SK-N-SH treated with all-trans-retinoic acid at 6 μM for 48 hours (cell line): ENCODE measurements at regions not wholly inside any gene's neighbourhood (a gene's known extent, or its start where the extent isn't known, plus 50 kb on each side); places are given as distances from the start of the nearest gene placed in this dataset.

Experiments
- ATAC-seq: fragments of 200-7000 bp; cut with Tn5 transposase; 3 replicates; pipeline ENCODE4 v1.9.1; 2020; ENCODE audit warnings: mild to moderate bottlenecking, moderate library complexity
- ARNTL ChIP-seq: fragments of 450-650 bp; formaldehyde crosslinking; IDR thresholded peaks from 2 replicates; pipeline ENCODE4 v1.5.0; 2020; ENCODE audit warnings: low read depth, mild to moderate bottlenecking, moderate library complexity, borderline replicate concordance
- ESRRG ChIP-seq: fragments of 250-450 bp; sonication (Bioruptor Pico); IDR thresholded peaks from 2 replicates; pipeline ENCODE4 v1.6.1; 2021; ENCODE audit warnings: mild to moderate bottlenecking
- GLIS3 ChIP-seq: fragments of 250-450 bp; sonication (Bioruptor Pico); IDR thresholded peaks from 2 replicates; pipeline ENCODE4 v1.5.0; 2020; ENCODE audit warnings: mild to moderate bottlenecking, moderate library complexity
- ISL1 ChIP-seq: fragments of 250-450 bp; sonication (Bioruptor Pico); IDR thresholded peaks from 2 replicates; pipeline ENCODE4 v2.1.2; 2022; ENCODE audit warnings: mild to moderate bottlenecking, moderate library complexity
- OSR1 ChIP-seq: fragments of 250-450 bp; sonication (Bioruptor Pico); IDR thresholded peaks from 2 replicates; pipeline ENCODE4 v1.8.0; 2022; ENCODE audit warnings: moderate library complexity, mild to moderate bottlenecking, inconsistent platforms
- PPARA ChIP-seq: fragments of 250-450 bp; sonication (Bioruptor Pico); IDR thresholded peaks from 2 replicates; pipeline ENCODE4 v1.5.0; 2020; ENCODE audit warnings: mild to moderate bottlenecking, borderline replicate concordance
- RARB ChIP-seq: fragments of 250-450 bp; sonication (Bioruptor Pico); IDR thresholded peaks from 2 replicates; pipeline ENCODE4 v1.8.0; 2021; ENCODE audit warnings: mild to moderate bottlenecking, moderate library complexity
- SNAI2 ChIP-seq: fragments of 250-450 bp; sonication (Bioruptor Pico); IDR thresholded peaks from 2 replicates; pipeline ENCODE4 v1.5.0; 2020; ENCODE audit warnings: mild to moderate bottlenecking, moderate library complexity
- TCF4 ChIP-seq: fragments of 250-450 bp; sonication (Bioruptor Pico); IDR thresholded peaks from 2 replicates; pipeline ENCODE4 v1.8.0; 2021; ENCODE audit warnings: mild to moderate bottlenecking, moderate library complexity, borderline replicate concordance
- TOX ChIP-seq: fragments of 250-450 bp; sonication (Bioruptor Pico); IDR thresholded peaks from 2 replicates; pipeline ENCODE4 v1.8.0; 2021; ENCODE audit warnings: mild to moderate bottlenecking, moderate library complexity, borderline replicate concordance
- ZC3H10 ChIP-seq: fragments of 250-450 bp; sonication (Bioruptor Pico); IDR thresholded peaks from 2 replicates; pipeline ENCODE4 v1.5.1; 2021; ENCODE audit warnings: mild to moderate bottlenecking, moderate library complexity
- ZFP3 ChIP-seq: fragments of 250-450 bp; sonication (Bioruptor Pico); IDR thresholded peaks from 2 replicates; pipeline ENCODE4 v1.5.0; 2020; ENCODE audit warnings: mild to moderate bottlenecking, moderate library complexity
- ZFP30 ChIP-seq: fragments of 450-650 bp; formaldehyde crosslinking; IDR thresholded peaks from 2 replicates; pipeline ENCODE4 v1.5.0; 2022; ENCODE audit warnings: mild to moderate bottlenecking, moderate library complexity
- ZNF565 ChIP-seq: fragments of 450-650 bp; formaldehyde crosslinking; conservative IDR thresholded peaks from 2 replicates; pipeline ENCODE4 v1.5.0; 2020; ENCODE audit warnings: low read depth, mild to moderate bottlenecking, moderate library complexity
- ZNF70 ChIP-seq: fragments of 450-650 bp; formaldehyde crosslinking; IDR thresholded peaks from 2 replicates; pipeline ENCODE4 v1.5.0; 2020; ENCODE audit warnings: mild to moderate bottlenecking, moderate library complexity
- TF ChIP-seq, protein P1 (sequence below): fragments of 250-450 bp; sonication (Bioruptor Pico); IDR thresholded peaks from 2 replicates; pipeline ENCODE4 v1.5.1; 2020; ENCODE audit warnings: low read depth, mild to moderate bottlenecking, moderate library complexity
- TF ChIP-seq, protein P2 (sequence below): fragments of 250-450 bp; sonication (Bioruptor Pico); IDR thresholded peaks from 2 replicates; pipeline ENCODE4 v1.8.0; 2021; ENCODE audit warnings: low read depth, mild to moderate bottlenecking, moderate library complexity, borderline replicate concordance
- TF ChIP-seq, protein P3 (sequence below): fragments of 250-450 bp; sonication (Bioruptor Pico); IDR thresholded peaks from 2 replicates; pipeline ENCODE4 v1.8.0; 2020; ENCODE audit warnings: mild to moderate bottlenecking, moderate library complexity, borderline replicate concordance
- TF ChIP-seq, protein P4 (sequence below): fragments of 250-450 bp; sonication (Bioruptor Pico); IDR thresholded peaks from 2 replicates; pipeline ENCODE4 v1.5.1; 2021; ENCODE audit warnings: mild to moderate bottlenecking, moderate library complexity

DNA sequence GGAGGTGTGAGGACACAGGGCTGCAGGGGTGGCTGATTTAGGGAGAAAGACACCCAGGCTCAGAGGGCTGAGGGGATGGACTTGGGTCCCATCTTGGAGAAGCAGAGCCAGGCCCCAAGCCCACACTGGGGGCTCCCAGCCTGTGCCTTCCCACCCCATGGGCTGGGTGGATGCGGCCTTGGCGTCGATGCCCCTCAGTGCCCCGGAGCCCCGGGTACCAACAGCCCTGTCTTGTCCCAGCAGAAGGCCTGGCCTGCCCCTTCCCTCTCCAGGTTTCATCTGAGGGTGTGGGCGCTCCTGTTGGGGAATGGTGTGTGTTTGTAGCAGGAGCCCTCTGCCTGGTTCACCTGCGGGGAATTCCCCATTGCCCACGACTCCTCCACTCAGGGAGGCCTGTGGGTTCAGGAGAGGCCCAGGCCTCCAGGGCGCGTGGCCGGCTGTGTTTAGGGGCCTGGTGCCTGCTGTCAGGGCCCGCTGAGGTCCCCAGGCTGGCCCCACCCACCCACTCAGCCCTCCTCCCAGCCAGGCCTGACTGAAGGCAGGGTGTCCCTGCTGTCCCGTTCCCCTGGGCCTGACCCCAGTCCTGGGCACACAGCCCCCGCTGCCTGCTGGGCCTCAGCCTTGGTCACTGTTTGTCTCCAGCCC lies 51.1 kb upstream of the BEGAIN start:
- TF ChIP-seq ZNF70 (CRISPR knock-in tag) (no peak), SNAI2 (no peak), ZNF565 (no peak), PPARA (CRISPR knock-in tag) (no peak), ZC3H10 (CRISPR knock-in tag) (no peak), RARB (CRISPR knock-in tag) (no peak), ESRRG (CRISPR knock-in tag) (no peak), TOX (no peak), ISL1 (no peak), TCF4 (CRISPR knock-in tag) (no peak), OSR1 (CRISPR knock-in tag) (no peak), GLIS3 (no peak), ARNTL (CRISPR knock-in tag) (no peak), ZFP30 (CRISPR knock-in tag) (no peak)
- TF ChIP-seq, protein P1, sequence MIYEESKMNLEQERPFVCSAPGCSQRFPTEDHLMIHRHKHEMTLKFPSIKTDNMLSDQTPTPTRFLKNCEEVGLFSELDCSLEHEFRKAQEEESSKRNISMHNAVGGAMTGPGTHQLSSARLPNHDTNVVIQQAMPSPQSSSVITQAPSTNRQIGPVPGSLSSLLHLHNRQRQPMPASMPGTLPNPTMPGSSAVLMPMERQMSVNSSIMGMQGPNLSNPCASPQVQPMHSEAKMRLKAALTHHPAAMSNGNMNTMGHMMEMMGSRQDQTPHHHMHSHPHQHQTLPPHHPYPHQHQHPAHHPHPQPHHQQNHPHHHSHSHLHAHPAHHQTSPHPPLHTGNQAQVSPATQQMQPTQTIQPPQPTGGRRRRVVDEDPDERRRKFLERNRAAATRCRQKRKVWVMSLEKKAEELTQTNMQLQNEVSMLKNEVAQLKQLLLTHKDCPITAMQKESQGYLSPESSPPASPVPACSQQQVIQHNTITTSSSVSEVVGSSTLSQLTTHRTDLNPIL = no peak
- TF ChIP-seq, protein P2, sequence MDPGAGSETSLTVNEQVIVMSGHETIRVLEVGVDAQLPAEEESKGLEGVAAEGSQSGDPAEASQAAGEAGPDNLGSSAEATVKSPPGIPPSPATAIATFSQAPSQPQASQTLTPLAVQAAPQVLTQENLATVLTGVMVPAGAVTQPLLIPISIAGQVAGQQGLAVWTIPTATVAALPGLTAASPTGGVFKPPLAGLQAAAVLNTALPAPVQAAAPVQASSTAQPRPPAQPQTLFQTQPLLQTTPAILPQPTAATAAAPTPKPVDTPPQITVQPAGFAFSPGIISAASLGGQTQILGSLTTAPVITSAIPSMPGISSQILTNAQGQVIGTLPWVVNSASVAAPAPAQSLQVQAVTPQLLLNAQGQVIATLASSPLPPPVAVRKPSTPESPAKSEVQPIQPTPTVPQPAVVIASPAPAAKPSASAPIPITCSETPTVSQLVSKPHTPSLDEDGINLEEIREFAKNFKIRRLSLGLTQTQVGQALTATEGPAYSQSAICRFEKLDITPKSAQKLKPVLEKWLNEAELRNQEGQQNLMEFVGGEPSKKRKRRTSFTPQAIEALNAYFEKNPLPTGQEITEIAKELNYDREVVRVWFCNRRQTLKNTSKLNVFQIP (CRISPR knock-in tag) = no peak
- TF ChIP-seq, protein P3, sequence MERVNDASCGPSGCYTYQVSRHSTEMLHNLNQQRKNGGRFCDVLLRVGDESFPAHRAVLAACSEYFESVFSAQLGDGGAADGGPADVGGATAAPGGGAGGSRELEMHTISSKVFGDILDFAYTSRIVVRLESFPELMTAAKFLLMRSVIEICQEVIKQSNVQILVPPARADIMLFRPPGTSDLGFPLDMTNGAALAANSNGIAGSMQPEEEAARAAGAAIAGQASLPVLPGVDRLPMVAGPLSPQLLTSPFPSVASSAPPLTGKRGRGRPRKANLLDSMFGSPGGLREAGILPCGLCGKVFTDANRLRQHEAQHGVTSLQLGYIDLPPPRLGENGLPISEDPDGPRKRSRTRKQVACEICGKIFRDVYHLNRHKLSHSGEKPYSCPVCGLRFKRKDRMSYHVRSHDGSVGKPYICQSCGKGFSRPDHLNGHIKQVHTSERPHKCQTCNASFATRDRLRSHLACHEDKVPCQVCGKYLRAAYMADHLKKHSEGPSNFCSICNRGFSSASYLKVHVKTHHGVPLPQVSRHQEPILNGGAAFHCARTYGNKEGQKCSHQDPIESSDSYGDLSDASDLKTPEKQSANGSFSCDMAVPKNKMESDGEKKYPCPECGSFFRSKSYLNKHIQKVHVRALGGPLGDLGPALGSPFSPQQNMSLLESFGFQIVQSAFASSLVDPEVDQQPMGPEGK = no peak
- TF ChIP-seq, protein P4, sequence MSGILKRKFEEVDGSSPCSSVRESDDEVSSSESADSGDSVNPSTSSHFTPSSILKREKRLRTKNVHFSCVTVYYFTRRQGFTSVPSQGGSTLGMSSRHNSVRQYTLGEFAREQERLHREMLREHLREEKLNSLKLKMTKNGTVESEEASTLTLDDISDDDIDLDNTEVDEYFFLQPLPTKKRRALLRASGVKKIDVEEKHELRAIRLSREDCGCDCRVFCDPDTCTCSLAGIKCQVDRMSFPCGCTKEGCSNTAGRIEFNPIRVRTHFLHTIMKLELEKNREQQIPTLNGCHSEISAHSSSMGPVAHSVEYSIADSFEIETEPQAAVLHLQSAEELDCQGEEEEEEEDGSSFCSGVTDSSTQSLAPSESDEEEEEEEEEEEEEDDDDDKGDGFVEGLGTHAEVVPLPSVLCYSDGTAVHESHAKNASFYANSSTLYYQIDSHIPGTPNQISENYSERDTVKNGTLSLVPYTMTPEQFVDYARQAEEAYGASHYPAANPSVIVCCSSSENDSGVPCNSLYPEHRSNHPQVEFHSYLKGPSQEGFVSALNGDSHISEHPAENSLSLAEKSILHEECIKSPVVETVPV = no peak
- TF ChIP-seq, all 23 proteins: peak for 0
- ATAC-seq = no peak

DNA sequence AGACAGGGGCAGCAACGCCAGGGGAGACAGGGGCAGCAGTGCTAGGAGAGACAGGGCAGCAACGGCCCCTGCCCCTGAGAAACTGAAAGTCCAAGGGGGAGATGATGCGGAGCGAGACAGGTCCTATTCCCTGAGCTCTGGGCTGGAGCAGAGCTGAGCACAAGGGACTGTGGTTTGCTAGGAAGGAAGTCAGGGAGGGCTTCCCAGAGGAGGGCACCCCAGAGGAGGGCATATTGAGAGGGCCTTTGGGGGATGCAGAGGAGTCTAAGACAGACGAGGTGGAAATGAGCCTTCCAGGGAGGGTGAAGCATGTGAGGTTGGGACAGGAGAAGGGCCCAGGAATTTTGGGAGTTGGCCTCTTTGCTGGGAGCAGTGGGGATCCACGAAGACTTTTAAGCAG lies 52.1 kb upstream of the BEGAIN start:
- TF ChIP-seq ZFP3 (peak; percentile 86), ARNTL (CRISPR knock-in tag) (no peak)
- no peak for ATAC-seq

DNA sequence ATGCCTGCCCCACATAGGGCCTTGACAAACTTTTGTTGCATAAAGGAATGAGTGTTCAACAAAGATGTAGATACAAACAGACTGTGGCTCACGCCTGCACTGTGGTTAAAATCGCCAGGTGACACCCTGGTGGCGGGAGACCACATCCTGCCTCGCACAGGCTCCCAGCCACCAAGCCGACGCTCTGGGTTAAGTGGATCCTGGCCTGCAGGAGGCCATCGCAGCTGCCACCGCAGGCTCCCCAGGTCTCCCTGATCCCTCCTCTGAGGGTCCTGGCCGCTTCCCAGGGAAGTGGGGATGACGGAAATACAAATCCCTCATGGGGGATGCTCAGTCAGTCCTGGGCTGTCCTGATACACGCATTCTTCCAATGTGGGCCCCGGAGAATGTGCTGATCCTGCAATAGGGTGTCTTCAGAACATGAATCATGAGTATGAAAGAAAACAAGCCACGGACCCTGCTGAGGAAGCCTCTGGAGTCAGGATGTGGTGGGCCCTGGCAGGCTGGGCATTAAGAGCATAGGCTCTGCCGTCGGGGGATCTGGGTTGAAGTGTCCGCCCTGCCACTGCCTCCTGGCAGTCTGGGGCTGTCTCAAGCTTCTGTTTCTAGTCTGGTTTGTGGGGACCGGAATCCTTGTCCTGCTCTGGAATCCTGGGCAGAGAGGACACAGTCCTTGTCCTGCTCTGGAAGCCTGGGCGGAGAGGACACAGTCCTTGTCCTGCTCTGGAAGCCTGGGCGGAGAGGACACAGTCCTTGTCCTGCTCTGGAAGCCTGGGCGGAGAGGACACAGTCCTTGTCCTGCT lies 53.5 kb upstream of the BEGAIN start:
- ATAC-seq = no peak
- TF ChIP-seq ZC3H10 (CRISPR knock-in tag) (no peak), TCF4 (CRISPR knock-in tag) (no peak), ZFP30 (CRISPR knock-in tag) (no peak), ISL1 (no peak), ARNTL (CRISPR knock-in tag) (no peak), ZNF70 (CRISPR knock-in tag) (no peak), ZNF565 (no peak)
- TF ChIP-seq, protein P2 (CRISPR knock-in tag) = no peak
